ENCODE measurements at regions not wholly inside any gene's neighbourhood (a gene's known extent, or its start where the extent isn't known, plus 50 kb on each side); places are given as distances from the start of the nearest gene placed in this dataset.

DNA sequence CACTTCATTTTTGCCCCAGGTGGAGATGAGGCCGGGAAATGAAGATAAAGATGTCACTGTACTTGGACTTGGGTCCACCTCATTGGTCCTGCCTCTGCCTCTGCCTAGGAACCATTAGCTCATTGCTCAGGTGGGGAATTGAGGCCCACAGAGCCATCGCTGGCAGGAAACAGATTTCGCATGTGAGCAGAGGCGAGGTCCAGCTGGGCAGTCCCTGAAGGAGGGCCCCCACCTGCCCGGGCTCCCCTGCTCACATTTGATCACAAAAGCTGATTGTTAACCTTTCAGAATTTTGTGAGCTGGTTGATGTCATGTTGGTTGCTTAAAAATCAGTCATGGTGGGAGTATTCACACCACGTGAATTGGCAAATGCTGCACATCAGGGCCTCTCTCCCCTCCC is 273.8 kb upstream of the MVB12B start:
- no peak for DNase-seq (ENCODE audit: low read depth, low spot score)
- in situ Hi-C loops (cut with HindIII; ENCODE audit: low pct_unique_long_range_greater_than_20kb, low sequenced_read_pairs), result no loop called here

- DNase-seq (ENCODE audit: low read depth, low spot score), result no peak
- in situ Hi-C loops (cut with HindIII; ENCODE audit: low pct_unique_long_range_greater_than_20kb, low sequenced_read_pairs), result no loop called here
Measured at GRCh38 chr9:126053913-126054312, 272.7 kb upstream of the MVB12B start.

DNA sequence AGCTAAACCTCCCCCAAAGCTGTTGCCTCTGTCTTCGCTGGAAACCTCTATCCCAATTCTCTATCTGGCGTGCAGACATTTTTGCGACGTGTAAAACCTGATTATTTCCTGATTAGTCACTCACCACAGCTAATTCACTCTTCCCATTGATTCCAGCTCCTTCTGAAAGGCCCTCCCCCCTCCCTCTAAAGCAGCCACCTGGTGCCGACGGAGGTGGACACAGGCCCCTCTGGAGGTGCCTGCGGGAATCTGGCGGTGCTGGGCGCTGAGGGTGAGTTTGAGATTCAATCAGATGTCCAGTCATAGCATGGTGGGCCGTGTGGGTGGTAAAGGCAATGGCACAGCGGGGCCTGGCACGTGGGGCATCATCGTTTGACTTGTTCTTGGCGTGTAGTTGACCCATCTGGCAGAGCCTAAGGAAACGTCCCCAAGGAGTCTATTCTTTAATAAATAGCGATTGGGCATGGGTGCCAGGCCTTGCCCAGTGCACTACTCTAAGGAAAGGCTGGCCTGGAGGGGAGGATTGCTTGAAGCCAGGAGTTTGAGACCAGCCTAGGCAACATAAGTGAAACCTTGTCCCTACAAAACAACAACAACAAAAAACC is 271.1 kb upstream of the MVB12B start:
- no peak for DNase-seq (ENCODE audit: low read depth, low spot score)

GRCh38 chr9:126056312-126057021 is 270.2 kb upstream of the MVB12B start:
- in situ Hi-C loops (cut with HindIII; ENCODE audit: low pct_unique_long_range_greater_than_20kb, low sequenced_read_pairs), result no loop called here
- DNase-seq (ENCODE audit: low read depth, low spot score), result no peak

More for the DNA sequence above, 271.1 kb upstream of the MVB12B start:
- in situ Hi-C loops (cut with HindIII; ENCODE audit: low pct_unique_long_range_greater_than_20kb, low sequenced_read_pairs), result no loop called here

- no peak for DNase-seq (ENCODE audit: low read depth, low spot score)
- in situ Hi-C loops (cut with HindIII; ENCODE audit: low pct_unique_long_range_greater_than_20kb, low sequenced_read_pairs), result no loop called here
Measured at GRCh38 chr9:126057121-126057825, 269.4 kb upstream of the MVB12B start.

GRCh38 chr9:126058011-126058531 is 268.6 kb upstream of the MVB12B start:
- in situ Hi-C loops (cut with HindIII; ENCODE audit: low pct_unique_long_range_greater_than_20kb, low sequenced_read_pairs), result no loop called here
- no peak for DNase-seq (ENCODE audit: low read depth, low spot score)

- in situ Hi-C loops (cut with HindIII; ENCODE audit: low pct_unique_long_range_greater_than_20kb, low sequenced_read_pairs), result no loop called here
- no peak for DNase-seq (ENCODE audit: low read depth, low spot score)
Measured at GRCh38 chr9:126058591-126058990, 268.0 kb upstream of the MVB12B start.

DNA sequence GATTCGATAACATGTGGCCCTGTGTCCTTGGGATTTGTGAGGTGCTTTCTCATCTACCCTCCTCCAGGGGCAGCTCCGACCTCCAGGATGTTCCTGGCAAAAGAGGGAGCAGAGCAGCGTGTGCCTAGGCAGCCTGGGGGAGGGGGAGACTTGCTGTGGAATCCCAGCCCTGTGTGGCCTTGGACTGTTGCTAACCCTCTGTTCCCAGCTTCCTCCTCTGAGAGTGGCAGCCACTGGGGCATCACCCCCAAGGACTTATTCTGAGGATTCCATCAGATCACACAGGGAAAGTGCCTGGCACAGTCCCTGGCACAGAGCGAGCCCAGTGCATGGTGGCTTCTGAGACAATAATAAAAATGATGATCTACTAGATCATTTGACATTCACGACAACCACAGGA is 265.1 kb upstream of the MVB12B start:
- DNase-seq (ENCODE audit: low read depth, low spot score), result no peak
- in situ Hi-C loops (cut with HindIII; ENCODE audit: low pct_unique_long_range_greater_than_20kb, low sequenced_read_pairs), result no loop called here

DNA sequence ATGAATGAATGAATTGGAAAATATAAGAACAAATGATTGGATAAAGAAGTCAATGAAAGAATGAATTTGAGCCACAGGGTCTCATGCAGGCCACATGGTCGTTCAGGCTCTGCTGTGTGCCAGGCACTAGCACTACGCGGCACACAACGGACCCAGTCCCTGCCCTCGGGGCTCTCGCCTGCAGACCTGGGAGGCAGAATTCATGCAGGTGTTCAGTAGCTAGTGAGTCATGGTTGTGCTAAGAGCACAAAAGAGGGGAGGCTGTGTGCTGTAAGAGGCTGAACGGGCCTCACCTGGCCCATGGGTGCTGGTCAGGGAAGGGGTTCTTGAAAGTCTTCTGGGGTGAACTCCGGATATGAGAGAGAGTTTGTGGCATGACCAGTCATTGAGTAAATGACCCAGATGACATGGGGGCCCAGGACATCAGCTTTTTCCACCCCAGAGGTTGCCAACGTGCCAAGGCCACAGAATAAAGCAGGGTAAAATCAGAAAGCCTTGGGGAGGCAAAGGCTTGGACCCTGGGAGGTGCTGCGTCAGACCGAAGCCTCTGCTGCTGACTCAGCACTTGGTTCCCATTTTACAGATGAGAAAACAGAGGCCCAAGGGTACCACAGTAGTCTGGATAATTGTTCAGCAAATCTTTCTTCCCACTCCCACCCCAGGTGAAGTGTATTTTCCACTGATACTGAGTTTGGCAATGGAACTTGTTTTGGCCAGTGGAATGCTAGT is 264.3 kb upstream of the MVB12B start:
- no peak for DNase-seq (ENCODE audit: low read depth, low spot score)
- in situ Hi-C loops (cut with HindIII; ENCODE audit: low pct_unique_long_range_greater_than_20kb, low sequenced_read_pairs), result no loop called here

GRCh38 chr9:126063326-126063725 is 263.3 kb upstream of the MVB12B start:
- no peak for DNase-seq (ENCODE audit: low read depth, low spot score)
- in situ Hi-C loops (cut with HindIII; ENCODE audit: low pct_unique_long_range_greater_than_20kb, low sequenced_read_pairs), result no loop called here

DNA sequence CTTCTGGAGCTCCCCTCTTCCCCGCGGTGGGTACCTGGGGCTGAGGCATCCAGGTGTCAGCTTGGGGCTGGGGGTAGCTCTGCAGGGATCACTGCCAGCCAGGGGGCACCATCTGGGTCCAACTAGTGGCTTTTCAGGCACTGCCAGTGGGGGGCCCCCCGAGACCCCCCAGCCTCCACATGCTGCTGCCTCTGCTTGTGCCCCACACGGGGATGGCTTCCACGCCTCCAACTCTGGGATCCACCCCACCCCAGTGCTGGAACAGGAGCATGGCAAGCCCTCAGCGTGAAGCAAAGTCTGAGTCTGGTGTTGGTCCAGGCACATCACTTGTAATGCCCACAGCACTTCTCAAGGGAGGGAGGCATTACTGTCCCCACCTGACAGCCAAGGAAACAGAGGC is 260.5 kb upstream of the MVB12B start:
- in situ Hi-C loops (cut with HindIII; ENCODE audit: low pct_unique_long_range_greater_than_20kb, low sequenced_read_pairs), result no loop called here
- no peak for DNase-seq (ENCODE audit: low read depth, low spot score)

DNA sequence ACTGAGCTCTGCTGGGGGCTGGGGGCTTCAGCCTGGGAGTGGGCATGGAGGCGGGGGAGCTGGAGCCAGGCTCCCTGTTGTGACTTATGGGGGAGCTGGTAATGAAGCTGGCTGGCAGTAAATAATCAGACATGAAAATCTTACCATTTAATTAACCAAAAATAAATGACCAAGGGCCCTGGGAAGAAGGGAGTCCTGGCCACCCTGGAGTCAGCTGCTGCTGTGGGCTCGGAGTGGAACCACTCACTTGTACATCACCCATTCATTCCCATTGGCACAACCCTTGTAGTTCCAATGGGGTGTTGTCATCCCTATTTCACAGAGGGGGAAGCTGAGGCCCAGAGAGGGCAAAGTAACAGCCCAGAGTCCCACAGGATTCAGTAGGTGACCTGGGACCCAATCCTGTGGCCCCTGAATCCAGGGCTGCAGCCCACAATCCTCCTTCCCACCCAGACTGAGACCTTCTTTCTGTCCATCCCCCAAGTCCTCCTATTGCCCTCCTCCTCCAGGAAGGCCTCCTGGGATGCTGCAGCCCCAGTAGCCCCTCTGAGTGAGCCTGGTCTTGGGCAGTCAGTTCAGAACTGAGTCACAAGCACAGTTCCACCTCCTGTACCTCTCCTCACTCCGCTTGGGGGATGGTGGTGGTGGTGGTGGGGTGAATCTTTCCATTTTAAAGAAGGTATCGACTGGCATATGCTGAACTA is 259.4 kb upstream of the MVB12B start:
- no peak for DNase-seq (ENCODE audit: low read depth, low spot score)
- in situ Hi-C loops (cut with HindIII; ENCODE audit: low pct_unique_long_range_greater_than_20kb, low sequenced_read_pairs), result no loop called here

GRCh38 chr9:126068534-126069230 is 257.9 kb upstream of the MVB12B start:
- no peak for DNase-seq (ENCODE audit: low read depth, low spot score)
- in situ Hi-C loops (cut with HindIII; ENCODE audit: low pct_unique_long_range_greater_than_20kb, low sequenced_read_pairs), result no loop called here

DNA sequence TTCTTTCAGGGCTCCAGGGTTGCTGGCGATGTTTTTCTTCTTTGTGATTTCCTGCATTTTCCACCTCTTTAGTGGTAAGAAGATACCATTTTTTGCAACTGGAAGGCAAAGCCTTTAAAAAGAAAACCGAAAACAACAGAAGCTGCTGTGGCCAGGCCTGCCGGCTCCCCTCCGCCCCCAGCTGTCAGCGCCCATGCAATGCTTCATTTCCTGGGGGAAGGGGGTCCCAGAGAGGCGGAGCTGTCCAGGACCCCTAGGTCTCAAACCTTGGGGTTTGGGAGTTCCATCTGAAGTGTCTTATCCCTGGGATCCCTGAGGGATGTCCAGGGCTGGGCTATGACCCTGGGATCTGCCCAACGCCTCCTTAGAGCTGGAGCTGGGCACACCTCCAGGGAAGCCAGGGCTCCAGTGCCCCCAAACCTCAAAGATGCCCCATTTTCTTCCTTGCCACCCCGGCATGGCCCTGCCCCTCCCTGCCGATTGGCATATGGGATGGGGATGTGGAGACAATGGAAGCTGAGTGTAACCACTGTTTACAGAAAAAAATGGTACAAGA is 257.2 kb upstream of the MVB12B start:
- in situ Hi-C loops (cut with HindIII; ENCODE audit: low pct_unique_long_range_greater_than_20kb, low sequenced_read_pairs), result no loop called here
- no peak for DNase-seq (ENCODE audit: low read depth, low spot score)

- no peak for DNase-seq (ENCODE audit: low read depth, low spot score)
Measured at GRCh38 chr9:126070058-126070655, 256.5 kb upstream of the MVB12B start.

DNA sequence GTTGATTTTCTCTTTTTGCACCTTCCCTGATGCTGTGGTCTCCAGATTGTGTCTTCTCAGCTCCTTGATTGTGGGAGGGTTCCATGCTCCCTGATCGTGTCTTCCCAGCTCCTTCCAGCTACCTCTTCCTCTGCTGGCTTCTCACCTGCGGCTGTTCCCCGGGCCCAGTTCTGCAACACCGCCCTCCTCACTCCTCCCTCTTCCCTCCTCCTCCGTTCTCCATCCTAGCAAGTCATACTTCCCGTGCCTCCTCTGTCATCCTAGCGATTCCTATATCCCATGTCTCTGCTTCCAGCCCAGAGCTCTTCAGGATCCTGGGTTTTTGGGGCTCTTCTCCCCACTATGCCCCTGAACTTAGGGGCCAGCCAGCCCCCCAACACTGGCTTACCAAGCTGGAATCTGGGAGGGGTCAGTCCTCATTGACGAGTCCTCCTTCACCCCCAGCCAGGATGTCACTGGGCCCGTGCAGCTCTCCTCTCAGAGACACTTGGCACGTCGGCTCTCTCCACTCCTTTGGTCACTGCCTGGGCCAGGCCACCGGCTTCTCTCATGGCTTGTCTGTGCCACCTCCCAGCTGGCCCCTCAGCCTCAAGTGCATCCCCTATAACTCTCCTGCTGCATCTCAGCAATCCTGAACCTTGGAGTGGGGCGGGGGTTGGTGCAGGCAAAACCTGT is 255.4 kb upstream of the MVB12B start:
- no peak for DNase-seq (ENCODE audit: low read depth, low spot score)
- in situ Hi-C loops (cut with HindIII; ENCODE audit: low pct_unique_long_range_greater_than_20kb, low sequenced_read_pairs), result no loop called here

More at GRCh38 chr9:126070058-126070655, 256.5 kb upstream of the MVB12B start:
- in situ Hi-C loops (cut with HindIII; ENCODE audit: low pct_unique_long_range_greater_than_20kb, low sequenced_read_pairs), result no loop called here

Measured in SK-MEL-5 (cell line).